ENCODE measurements at regions not wholly inside any gene's neighbourhood (a gene's known extent, or its start where the extent isn't known, plus 50 kb on each side); places are given as distances from the start of the nearest gene placed in this dataset.

GRCh38 chr5:87150630-87151029 lies 117.1 kb upstream of the RASA1 start:
- ATAC-seq (no peak), DNase-seq (ENCODE audit: low spot score) (no peak)
- Mint-ChIP-seq H3K4me1 (ENCODE audit: low read depth in 2 of 2) (peaks cover 16 to 20% of the 10 kb centered on the region in 2 donors), H3K4me3 (no peak overlapping the region), H3K9me3 (no peaks in the 10 kb centered on the region), H3K27ac (no peak overlapping the region), H3K36me3 (no peaks in the 10 kb centered on the region), H3K27me3 (no peaks in the 10 kb centered on the region)

GRCh38 chr5:87151547-87151946 lies 116.1 kb upstream of the RASA1 start:
- ATAC-seq = peak in 1 of 2 donors; percentile 58
- Mint-ChIP-seq H3K4me1 (ENCODE audit: low read depth in 2 of 2) (peaks cover 18 to 22% of the 10 kb centered on the region in 2 donors), H3K9me3 (no peaks in the 10 kb centered on the region), H3K27me3 (no peaks in the 10 kb centered on the region), H3K27ac (no peak overlapping the region), H3K36me3 (no peaks in the 10 kb centered on the region), H3K4me3 (no peak overlapping the region)
- no peak for DNase-seq (ENCODE audit: low spot score)

- peaks cover 18 to 22% of the 10 kb centered on the region in 2 donors for H3K4me1 Mint-ChIP-seq (ENCODE audit: low read depth in 2 of 2)
Observed at GRCh38 chr5:87152886-87153285, 114.8 kb upstream of the RASA1 start.

GRCh38 chr5:87154191-87154590 lies 113.5 kb upstream of the RASA1 start:
- H3K9me3 Mint-ChIP-seq = no peaks in the 10 kb centered on the region
- peak overlapping the region in 1 of 2 donors; percentile 31 for H3K27ac Mint-ChIP-seq
- peaks cover 18 to 22% of the 10 kb centered on the region in 2 donors for H3K4me1 Mint-ChIP-seq (ENCODE audit: low read depth in 2 of 2)
- H3K36me3 Mint-ChIP-seq = no peaks in the 10 kb centered on the region
- H3K4me3 Mint-ChIP-seq = no peak overlapping the region
- DNase-seq (ENCODE audit: low spot score) (no peak), ATAC-seq (no peak)
- no peaks in the 10 kb centered on the region for H3K27me3 Mint-ChIP-seq

More at GRCh38 chr5:87152886-87153285, 114.8 kb upstream of the RASA1 start:
- no peaks in the 10 kb centered on the region for H3K9me3 Mint-ChIP-seq
- DNase-seq (ENCODE audit: low spot score) (no peak), ATAC-seq (no peak)
- H3K27me3 Mint-ChIP-seq = no peaks in the 10 kb centered on the region
- H3K27ac Mint-ChIP-seq = no peak overlapping the region
- no peak overlapping the region for H3K4me3 Mint-ChIP-seq
- H3K36me3 Mint-ChIP-seq = no peaks in the 10 kb centered on the region

- H3K36me3 Mint-ChIP-seq = no peaks in the 10 kb centered on the region
Observed at GRCh38 chr5:87155106-87155505, 112.6 kb upstream of the RASA1 start.

GRCh38 chr5:87156631-87157030 lies 111.1 kb upstream of the RASA1 start:
- no peaks in the 10 kb centered on the region for H3K27me3 Mint-ChIP-seq
- H3K27ac Mint-ChIP-seq = no peak overlapping the region
- peaks cover 12 to 17% of the 10 kb centered on the region in 2 donors for H3K4me1 Mint-ChIP-seq (ENCODE audit: low read depth in 2 of 2)
- H3K4me3 Mint-ChIP-seq = no peak overlapping the region
- no peak for DNase-seq (ENCODE audit: low spot score)
- ATAC-seq = no peak
- H3K9me3 Mint-ChIP-seq = no peaks in the 10 kb centered on the region
- H3K36me3 Mint-ChIP-seq = no peaks in the 10 kb centered on the region

More at GRCh38 chr5:87155106-87155505, 112.6 kb upstream of the RASA1 start:
- Mint-ChIP-seq H3K27me3 (no peaks in the 10 kb centered on the region), H3K4me1 (ENCODE audit: low read depth in 2 of 2) (peaks cover 18 to 22% of the 10 kb centered on the region in 2 donors), H3K27ac (peak overlapping the region in 1 of 2 donors; percentile 19), H3K4me3 (no peak overlapping the region), H3K9me3 (no peaks in the 10 kb centered on the region)
- ATAC-seq = no peak
- DNase-seq (ENCODE audit: low spot score) = no peak

- Mint-ChIP-seq H3K4me3 (no peak overlapping the region), H3K9me3 (no peaks in the 10 kb centered on the region), H3K27ac (no peak overlapping the region), H3K36me3 (no peaks in the 10 kb centered on the region), H3K27me3 (no peaks in the 10 kb centered on the region), H3K4me1 (ENCODE audit: low read depth in 2 of 2) (no peaks in the 10 kb centered on the region)
- ATAC-seq (no peak), DNase-seq (ENCODE audit: low spot score) (no peak)
Observed at GRCh38 chr5:87164409-87164808, 103.3 kb upstream of the RASA1 start.

- DNase-seq (ENCODE audit: low spot score) = no peak
- Mint-ChIP-seq H3K36me3 (no peaks in the 10 kb centered on the region), H3K27ac (no peak overlapping the region), H3K27me3 (no peaks in the 10 kb centered on the region), H3K9me3 (no peaks in the 10 kb centered on the region), H3K4me1 (ENCODE audit: low read depth in 2 of 2) (peaks cover 3 to 6% of the 10 kb centered on the region in 2 donors), H3K4me3 (no peak overlapping the region)
- no peak for ATAC-seq
Observed at GRCh38 chr5:87169300-87169991, 98.2 kb upstream of the RASA1 start.

GRCh38 chr5:87170799-87171198 lies 96.9 kb upstream of the RASA1 start:
- Mint-ChIP-seq H3K27me3 (no peaks in the 10 kb centered on the region), H3K4me1 (ENCODE audit: low read depth in 2 of 2) (peaks cover 3 to 6% of the 10 kb centered on the region in 2 donors), H3K9me3 (no peaks in the 10 kb centered on the region), H3K4me3 (no peak overlapping the region), H3K27ac (peak overlapping the region in 1 of 2 donors; percentile 40), H3K36me3 (no peaks in the 10 kb centered on the region)
- no peak for DNase-seq (ENCODE audit: low spot score)
- ATAC-seq = no peak

- H3K36me3 Mint-ChIP-seq = no peaks in the 10 kb centered on the region
- H3K9me3 Mint-ChIP-seq = no peaks in the 10 kb centered on the region
- no peaks in the 10 kb centered on the region for H3K27me3 Mint-ChIP-seq
- DNase-seq (ENCODE audit: low spot score) (no peak), ATAC-seq (no peak)
- H3K4me3 Mint-ChIP-seq = no peak overlapping the region
- H3K27ac Mint-ChIP-seq = no peak overlapping the region
- H3K4me1 Mint-ChIP-seq (ENCODE audit: low read depth in 2 of 2) = peaks cover 3 to 5% of the 10 kb centered on the region in 2 donors
Observed at GRCh38 chr5:87182649-87183048, 85.0 kb upstream of the RASA1 start.

GRCh38 chr5:87183896-87184295 lies 83.8 kb upstream of the RASA1 start:
- H3K27ac Mint-ChIP-seq = no peak overlapping the region
- no peak for ATAC-seq

GRCh38 chr5:87184605-87185004 lies 83.1 kb upstream of the RASA1 start:
- H3K4me3 Mint-ChIP-seq = no peak overlapping the region
- H3K9me3 Mint-ChIP-seq = no peaks in the 10 kb centered on the region
- no peak overlapping the region for H3K27ac Mint-ChIP-seq
- ATAC-seq = no peak
- peaks cover 3 to 5% of the 10 kb centered on the region in 2 donors for H3K4me1 Mint-ChIP-seq (ENCODE audit: low read depth in 2 of 2)
- no peaks in the 10 kb centered on the region for H3K36me3 Mint-ChIP-seq
- DNase-seq (ENCODE audit: low spot score) = no peak
- no peaks in the 10 kb centered on the region for H3K27me3 Mint-ChIP-seq

More at GRCh38 chr5:87183896-87184295, 83.8 kb upstream of the RASA1 start:
- Mint-ChIP-seq H3K36me3 (no peaks in the 10 kb centered on the region), H3K4me1 (ENCODE audit: low read depth in 2 of 2) (peaks cover 3 to 5% of the 10 kb centered on the region in 2 donors), H3K27me3 (no peaks in the 10 kb centered on the region), H3K9me3 (no peaks in the 10 kb centered on the region), H3K4me3 (no peak overlapping the region)
- no peak for DNase-seq (ENCODE audit: low spot score)

- Mint-ChIP-seq H3K4me3 (no peak overlapping the region), H3K27me3 (no peaks in the 10 kb centered on the region), H3K36me3 (no peaks in the 10 kb centered on the region), H3K27ac (no peak overlapping the region), H3K9me3 (no peaks in the 10 kb centered on the region), H3K4me1 (ENCODE audit: low read depth in 2 of 2) (peaks cover 5% of the 10 kb centered on the region in 2 donors)
- ATAC-seq = no peak
- DNase-seq (ENCODE audit: low spot score) = no peak
Observed at GRCh38 chr5:87185838-87186237, 81.8 kb upstream of the RASA1 start.

- peaks cover 14% of the 10 kb centered on the region in 2 donors for H3K4me1 Mint-ChIP-seq (ENCODE audit: low read depth in 2 of 2)
- ATAC-seq (no peak), DNase-seq (ENCODE audit: low spot score) (no peak)
- H3K4me3 Mint-ChIP-seq = no peak overlapping the region
- no peak overlapping the region for H3K27ac Mint-ChIP-seq
- H3K9me3 Mint-ChIP-seq = no peaks in the 10 kb centered on the region
- no peaks in the 10 kb centered on the region for H3K36me3 Mint-ChIP-seq
- no peaks in the 10 kb centered on the region for H3K27me3 Mint-ChIP-seq
Observed at GRCh38 chr5:87188391-87188790, 79.3 kb upstream of the RASA1 start.

GRCh38 chr5:87190041-87190440 lies 77.6 kb upstream of the RASA1 start:
- no peak for ATAC-seq
- Mint-ChIP-seq H3K27ac (peak overlapping the region in 1 of 2 donors; percentile 38), H3K36me3 (no peaks in the 10 kb centered on the region), H3K9me3 (no peaks in the 10 kb centered on the region), H3K4me1 (ENCODE audit: low read depth in 2 of 2) (peaks cover 16 to 17% of the 10 kb centered on the region in 2 donors), H3K4me3 (no peak overlapping the region), H3K27me3 (no peaks in the 10 kb centered on the region)
- no peak for DNase-seq (ENCODE audit: low spot score)

Measured in natural killer cell treated with Interleukin-12 subunit alpha and Interleukin-12 subunit beta and Interleukin-15 and Interleukin-18, amount 100 ng/mL, for 72 hours (primary cell).